ENCODE measurements at regions not wholly inside any gene's neighbourhood (a gene's known extent, or its start where the extent isn't known, plus 50 kb on each side); places are given as distances from the start of the nearest gene placed in this dataset.
"Not testable (repeated sequence)": the region's sequence is repeated elsewhere in the genome, so short reads cannot be mapped to it uniquely, and the experiment has no call there.

DNA sequence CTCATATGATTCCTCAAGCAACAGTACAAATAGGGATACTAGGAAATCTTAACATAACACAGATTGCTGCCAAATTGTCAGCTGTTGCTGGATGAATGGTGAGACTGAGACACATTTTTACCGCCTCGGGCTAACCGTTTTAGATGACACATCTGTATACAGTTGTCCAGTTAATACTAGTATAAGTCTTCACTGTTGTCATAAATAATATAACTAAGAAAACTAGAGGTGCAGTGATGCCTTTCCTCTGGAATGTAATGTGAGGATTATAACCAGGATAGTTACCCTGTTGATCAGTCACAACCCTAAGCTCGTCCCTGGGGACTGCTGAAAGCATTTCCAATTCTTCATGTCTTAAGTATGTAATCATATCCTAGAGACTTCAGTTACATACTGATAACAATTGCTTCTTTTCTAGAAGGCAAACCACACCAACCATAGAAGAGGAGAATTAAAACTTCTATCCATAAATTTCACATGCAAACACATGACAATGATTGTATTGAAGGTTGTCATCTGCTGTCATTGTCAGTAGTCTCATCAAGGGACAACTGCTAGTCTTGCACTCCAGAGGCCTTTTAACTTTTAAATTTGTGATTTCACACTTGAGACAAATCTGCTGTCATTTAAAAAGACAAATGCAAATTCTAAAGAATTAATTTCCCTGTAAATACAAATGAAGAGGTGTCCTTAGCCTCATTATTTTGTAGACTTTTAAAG, 100.4 kb upstream of the SEMA3D start:
- no peak for FAIRE-seq

DNA sequence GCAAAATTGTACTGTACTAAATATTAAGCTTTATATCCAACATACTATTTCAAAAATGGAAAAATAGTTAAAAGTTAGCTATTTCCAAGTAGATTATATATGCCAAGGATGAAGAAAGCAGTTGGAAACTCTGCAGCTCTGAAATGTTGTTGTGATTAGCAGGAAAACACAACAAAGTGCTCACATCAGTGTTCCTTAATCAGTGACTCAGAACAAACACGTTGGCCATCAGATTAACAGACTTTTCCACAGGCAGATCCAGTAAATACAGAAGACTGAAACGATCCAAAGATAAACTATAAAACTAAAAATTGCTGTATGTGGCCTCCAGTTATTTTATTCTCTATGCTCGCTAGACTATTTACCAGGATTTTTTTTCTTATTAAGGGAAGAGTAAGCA, 99.6 kb upstream of the SEMA3D start:
- FAIRE-seq: no peak

DNA sequence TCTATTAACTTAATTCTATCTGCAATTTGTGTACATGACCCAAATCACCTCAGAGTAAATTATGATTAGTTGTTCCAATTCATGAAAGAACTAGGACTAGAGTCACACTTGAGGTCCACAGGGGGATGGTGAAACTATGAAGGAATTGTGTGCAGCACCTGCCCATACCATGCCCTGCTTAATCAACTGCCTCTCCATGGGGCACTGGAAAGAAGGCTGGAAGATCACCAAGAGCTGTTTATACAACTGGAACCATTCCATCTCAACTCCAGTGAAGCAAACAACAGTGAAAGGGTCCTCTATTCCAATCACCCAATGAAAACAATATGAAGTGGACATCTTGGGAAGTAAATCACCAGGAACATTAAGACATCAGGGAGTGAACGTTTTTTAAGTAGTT, 98.7 kb upstream of the SEMA3D start:
- no peak for FAIRE-seq

DNA sequence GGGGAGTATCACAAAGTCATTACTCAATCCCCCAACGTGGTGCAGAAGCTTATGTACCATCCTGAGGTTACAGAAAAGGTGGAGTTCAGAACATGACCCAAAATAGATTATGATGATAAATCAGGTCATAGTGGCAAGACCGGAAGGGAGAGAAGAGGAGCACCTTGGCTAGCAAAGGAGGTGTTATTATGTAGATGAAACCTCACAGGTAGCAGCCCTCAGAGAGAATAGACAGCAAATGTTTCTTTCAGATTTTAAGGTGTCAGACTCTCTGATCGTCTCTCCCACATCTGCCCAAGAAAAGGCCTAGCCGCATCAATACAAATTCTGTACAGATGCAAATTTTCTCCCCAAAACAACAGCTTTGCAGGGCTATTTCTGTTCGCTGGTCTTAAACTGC, 88.3 kb upstream of the SEMA3D start:
- FAIRE-seq: no peak

DNA sequence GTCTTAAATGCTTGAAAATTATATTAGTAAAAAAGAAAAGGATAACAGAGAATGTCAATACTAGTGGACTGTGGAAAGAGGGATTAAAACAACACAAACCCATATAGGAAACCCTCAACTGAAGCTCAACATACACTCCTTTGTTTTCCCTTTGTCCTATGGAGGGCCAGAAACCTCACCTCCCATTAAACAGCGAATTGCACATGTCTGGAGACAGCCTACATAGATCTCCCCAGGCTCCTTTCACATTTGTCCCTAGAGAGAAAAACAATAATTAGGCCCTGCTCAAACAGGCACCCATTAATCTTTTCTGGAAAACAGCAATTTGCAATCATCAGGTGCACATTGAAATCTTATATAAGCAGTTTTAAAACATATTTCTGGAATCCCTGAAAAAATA, 87.6 kb upstream of the SEMA3D start:
- FAIRE-seq: no peak

DNA sequence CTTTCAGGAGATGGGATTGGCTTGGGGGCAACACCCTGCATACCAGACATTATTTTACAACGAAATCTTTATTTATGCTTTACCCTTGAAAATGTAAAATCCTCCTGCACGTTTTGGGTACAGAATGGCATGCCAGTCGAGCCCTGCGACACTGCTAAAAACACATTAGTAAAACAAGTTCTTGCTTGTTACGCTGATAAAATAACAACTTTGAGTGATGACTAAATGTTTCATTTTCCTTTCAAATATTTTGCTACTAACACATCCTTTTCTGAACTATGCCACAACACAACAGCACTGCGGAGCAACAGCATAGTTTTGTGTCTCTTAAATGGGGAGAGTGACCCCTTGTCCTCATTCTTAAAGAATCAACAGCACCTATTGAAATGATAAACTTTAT, 76.0 kb upstream of the SEMA3D start:
- no peak for FAIRE-seq

DNA sequence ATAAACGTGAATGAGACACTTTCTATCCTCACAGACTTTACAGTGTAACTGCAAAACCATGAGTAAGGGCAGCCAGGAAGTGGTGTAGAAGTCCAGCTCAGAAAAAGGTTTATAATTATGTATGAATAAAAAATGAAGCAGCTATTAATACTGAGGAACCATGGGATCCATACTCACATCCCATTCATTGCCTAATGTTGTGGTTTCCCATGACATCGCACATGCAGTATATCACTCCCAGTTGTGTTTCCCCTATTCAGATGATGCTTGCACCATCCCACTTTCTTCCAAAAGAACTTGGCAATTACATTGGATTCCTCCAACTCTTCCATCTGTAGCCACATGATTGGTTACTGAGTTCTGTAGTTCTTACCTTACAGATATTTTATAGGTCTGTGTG, 74.5 kb upstream of the SEMA3D start:
- no peak for FAIRE-seq

DNA sequence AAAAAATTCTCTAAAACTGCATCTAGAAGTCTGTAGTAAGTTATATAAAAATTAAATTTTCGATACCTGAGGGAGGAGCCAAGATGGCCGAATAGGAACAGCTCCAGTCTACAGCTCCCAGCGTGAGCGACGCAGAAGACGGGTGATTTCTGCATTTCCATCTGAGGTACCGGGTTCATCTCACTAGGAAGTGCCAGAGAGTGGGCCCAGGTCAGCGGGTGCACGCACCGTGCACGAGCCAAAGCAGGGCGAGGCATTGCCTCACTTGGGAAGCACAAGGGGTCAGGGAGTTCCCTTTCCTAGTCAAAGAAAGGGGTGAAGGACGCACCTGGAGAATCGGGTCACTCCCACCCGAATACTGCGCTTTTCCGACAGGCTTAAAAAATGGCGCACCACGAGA, 62.9 kb upstream of the SEMA3D start:
- not testable (repeated sequence) for FAIRE-seq

DNA sequence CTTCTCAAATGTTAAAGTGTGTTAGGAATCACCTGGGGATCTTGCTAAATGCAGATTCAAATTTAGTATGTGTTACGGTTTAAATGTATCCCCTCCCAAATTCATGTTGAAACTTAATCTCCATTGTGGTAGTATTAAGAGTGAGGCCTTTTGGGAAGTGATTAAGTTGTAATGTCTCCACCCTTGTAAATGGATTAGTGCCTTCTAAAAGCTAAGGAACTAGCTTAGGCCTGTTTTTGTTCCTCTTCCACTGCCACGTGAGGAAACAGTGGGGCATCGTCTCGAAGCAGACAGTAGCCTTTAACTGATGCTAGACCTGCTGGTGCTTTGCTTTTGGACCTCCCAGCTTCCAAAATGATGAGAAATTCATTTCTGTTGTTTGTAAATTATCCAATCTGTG, 52.3 kb upstream of the SEMA3D start:
- no peak for FAIRE-seq

DNA sequence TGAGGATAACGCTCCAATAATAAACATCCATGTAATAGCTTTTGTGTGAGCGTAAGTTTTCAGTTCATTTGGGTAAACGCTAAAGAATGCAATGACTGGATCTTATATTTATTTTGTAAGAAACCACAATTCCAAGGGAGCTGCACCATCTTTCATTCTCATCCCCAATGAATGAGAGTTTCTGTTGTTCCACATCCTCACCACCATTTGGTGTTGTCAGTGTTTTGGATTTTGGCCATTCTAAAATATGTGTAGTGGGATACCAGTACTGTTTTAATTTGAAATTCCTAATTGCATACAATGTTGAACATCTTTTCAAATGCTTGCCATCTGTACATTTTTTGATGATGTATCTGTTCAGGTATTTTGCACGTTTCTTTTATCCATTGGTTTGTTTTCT, 50.9 kb upstream of the SEMA3D start:
- no peak for FAIRE-seq

Measured in colon (tissue), 2 donors.